Neural crest cell (in vitro differentiated cells): ENCODE measurements at regions not wholly inside any gene's neighbourhood (a gene's known extent, or its start where the extent isn't known, plus 50 kb on each side); places are given as distances from the start of the nearest gene placed in this dataset.

Experiments
- DNase-seq: peaks from one replicate; pipeline ENCODE4 v3.0.0; 2021; ENCODE audit warnings: low read depth, mixed read lengths, low spot score
- H3K27ac Mint-ChIP-seq: one replicate; pipeline ENCODE4 v1.8.0; 2021; ENCODE audit warnings: mild to moderate bottlenecking, mixed read lengths; ENCODE audit not compliant: unreplicated experiment
- H3K27me3 Mint-ChIP-seq: 2 replicates; pipeline ENCODE4 v1.8.0; 2021; ENCODE audit warnings: low read depth, mild to moderate bottlenecking, mixed read lengths
- H3K36me3 Mint-ChIP-seq: 2 replicates; pipeline ENCODE4 v1.8.0; 2021; ENCODE audit warnings: low read depth, mild to moderate bottlenecking, mixed read lengths
- H3K4me1 Mint-ChIP-seq: 2 replicates; pipeline ENCODE4 v1.8.0; 2021; ENCODE audit warnings: mixed read lengths
- H3K4me3 Mint-ChIP-seq: one replicate; pipeline ENCODE4 v1.8.0; 2021; ENCODE audit warnings: mild to moderate bottlenecking, mixed read lengths
- H3K9me3 Mint-ChIP-seq: 2 replicates; pipeline ENCODE4 v1.8.0; 2021; ENCODE audit warnings: mixed read lengths
- CTCF ChIP-seq: fragments of 200-600 bp; sonication (generic); conservative IDR thresholded peaks from 2 replicates; pipeline ENCODE4 v1.5.0; 2021; ENCODE audit warnings: antibody characterized with exemption, mild to moderate bottlenecking

- H3K27me3 Mint-ChIP-seq, result no peaks in the 10 kb centered on the region
- TF ChIP-seq CTCF, result no peak
- no peak overlapping the region for H3K27ac Mint-ChIP-seq
- no peaks in the 10 kb centered on the region for H3K4me1 Mint-ChIP-seq
- no peak overlapping the region for H3K4me3 Mint-ChIP-seq
- peaks cover 2% of the 10 kb centered on the region for H3K36me3 Mint-ChIP-seq
- H3K9me3 Mint-ChIP-seq, result peaks cover 7% of the 10 kb centered on the region
- DNase-seq, result no peak
Measured at GRCh38 chr4:181711387-181711786, 531.8 kb upstream of the TENM3 start.

GRCh38 chr4:181728305-181728966 lies 514.8 kb upstream of the TENM3 start:
- TF ChIP-seq CTCF, result no peak
- no peak for DNase-seq
- Mint-ChIP-seq H3K27ac (no peak overlapping the region), H3K9me3 (peaks cover 7% of the 10 kb centered on the region), H3K4me3 (no peak overlapping the region), H3K27me3 (no peaks in the 10 kb centered on the region), H3K36me3 (peaks cover 4% of the 10 kb centered on the region), H3K4me1 (no peaks in the 10 kb centered on the region)

- Mint-ChIP-seq H3K36me3 (no peaks in the 10 kb centered on the region), H3K4me3 (no peak overlapping the region), H3K9me3 (peaks cover under 1% of the 10 kb centered on the region), H3K27ac (no peak overlapping the region), H3K4me1 (no peaks in the 10 kb centered on the region), H3K27me3 (no peaks in the 10 kb centered on the region)
- no peak for TF ChIP-seq CTCF
- no peak for DNase-seq
Measured at GRCh38 chr4:181731900-181732299, 511.3 kb upstream of the TENM3 start.

- Mint-ChIP-seq H3K4me3 (no peak overlapping the region), H3K9me3 (peaks cover 3% of the 10 kb centered on the region), H3K36me3 (no peaks in the 10 kb centered on the region), H3K27me3 (no peaks in the 10 kb centered on the region), H3K4me1 (no peaks in the 10 kb centered on the region), H3K27ac (no peak overlapping the region)
- no peak for TF ChIP-seq CTCF
- DNase-seq, result no peak
Measured at GRCh38 chr4:181737744-181738143, 505.5 kb upstream of the TENM3 start.

GRCh38 chr4:181739031-181739430 lies 504.2 kb upstream of the TENM3 start:
- Mint-ChIP-seq H3K4me3 (no peak overlapping the region), H3K36me3 (no peaks in the 10 kb centered on the region), H3K9me3 (peaks cover 3% of the 10 kb centered on the region), H3K27me3 (no peaks in the 10 kb centered on the region), H3K27ac (no peak overlapping the region), H3K4me1 (no peaks in the 10 kb centered on the region)
- DNase-seq, result no peak
- TF ChIP-seq CTCF, result no peak
